ENCODE measurements at regions not wholly inside any gene's neighbourhood (a gene's known extent, or its start where the extent isn't known, plus 50 kb on each side); places are given as distances from the start of the nearest gene placed in this dataset.

DNA sequence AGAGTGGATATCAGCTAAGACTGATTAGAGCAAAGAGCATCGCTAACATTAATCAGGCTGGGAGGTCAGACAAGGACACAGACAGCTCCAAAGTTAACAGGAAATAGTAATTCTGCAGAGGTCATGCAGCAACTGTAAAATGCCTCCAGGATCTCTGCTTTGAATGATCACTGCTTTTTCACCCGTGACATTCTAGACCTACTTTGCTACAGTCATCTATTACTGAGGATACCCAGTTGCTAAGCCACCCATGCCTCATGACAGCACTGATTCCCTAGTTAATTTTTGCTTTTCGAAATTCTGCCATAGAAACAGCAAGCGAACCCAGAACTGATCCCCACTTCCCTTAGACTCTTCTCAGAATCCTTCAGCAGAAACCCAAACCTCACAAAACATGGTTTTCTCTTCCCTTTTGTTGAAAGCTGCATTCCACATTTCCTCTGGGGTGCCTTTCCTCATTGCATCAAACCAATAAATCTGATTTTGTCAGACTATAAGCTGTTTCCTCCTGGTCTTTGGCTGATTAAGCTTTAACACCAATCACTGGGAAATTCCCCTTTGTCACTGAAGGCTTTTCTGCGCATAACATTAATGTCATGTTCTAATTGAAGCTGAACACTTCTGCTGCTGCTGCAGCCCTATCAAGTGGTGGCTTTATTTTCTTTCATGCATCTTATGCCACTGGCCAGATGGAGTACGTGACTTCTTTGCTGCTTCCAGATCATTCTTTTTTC is 201.1 kb upstream of the CHD1 start:
- TF ChIP-seq EZH2phosphoT487 (IDR thresholded peaks at IDR 0.05; ENCODE audit: low read length) (no peak), EZH2 (optimal IDR thresholded peaks at IDR 0.05; ENCODE audit: low read depth, low read length) (no peak)
- TF ChIP-seq, protein P1, sequence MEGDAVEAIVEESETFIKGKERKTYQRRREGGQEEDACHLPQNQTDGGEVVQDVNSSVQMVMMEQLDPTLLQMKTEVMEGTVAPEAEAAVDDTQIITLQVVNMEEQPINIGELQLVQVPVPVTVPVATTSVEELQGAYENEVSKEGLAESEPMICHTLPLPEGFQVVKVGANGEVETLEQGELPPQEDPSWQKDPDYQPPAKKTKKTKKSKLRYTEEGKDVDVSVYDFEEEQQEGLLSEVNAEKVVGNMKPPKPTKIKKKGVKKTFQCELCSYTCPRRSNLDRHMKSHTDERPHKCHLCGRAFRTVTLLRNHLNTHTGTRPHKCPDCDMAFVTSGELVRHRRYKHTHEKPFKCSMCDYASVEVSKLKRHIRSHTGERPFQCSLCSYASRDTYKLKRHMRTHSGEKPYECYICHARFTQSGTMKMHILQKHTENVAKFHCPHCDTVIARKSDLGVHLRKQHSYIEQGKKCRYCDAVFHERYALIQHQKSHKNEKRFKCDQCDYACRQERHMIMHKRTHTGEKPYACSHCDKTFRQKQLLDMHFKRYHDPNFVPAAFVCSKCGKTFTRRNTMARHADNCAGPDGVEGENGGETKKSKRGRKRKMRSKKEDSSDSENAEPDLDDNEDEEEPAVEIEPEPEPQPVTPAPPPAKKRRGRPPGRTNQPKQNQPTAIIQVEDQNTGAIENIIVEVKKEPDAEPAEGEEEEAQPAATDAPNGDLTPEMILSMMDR (IDR thresholded peaks at IDR 0.05; ENCODE audit: low read length): no peak
- no peak overlapping the region for H3K27ac ChIP-seq (ENCODE audit: low read length)
- H3K79me2 ChIP-seq (ENCODE audit: low read length): no peaks in the 10 kb centered on the region
- no peaks in the 10 kb centered on the region for H3K4me1 ChIP-seq (ENCODE audit: low read length)
- no peaks in the 10 kb centered on the region for H3K9me3 ChIP-seq (replicated peaks; ENCODE audit: insufficient read depth, low read length)
- no peaks in the 10 kb centered on the region for H3K36me3 ChIP-seq (replicated peaks; ENCODE audit: insufficient read depth, low read length)
- H4K20me1 ChIP-seq (ENCODE audit: insufficient read depth, low read length): no peaks in the 10 kb centered on the region
- no peaks in the 10 kb centered on the region for H3K27me3 ChIP-seq (replicated peaks; ENCODE audit: insufficient read depth, low read length)
- DNase-seq: no peak
- no peak overlapping the region for H3K4me2 ChIP-seq (ENCODE audit: low read depth, low read length)
- no peaks in the 10 kb centered on the region for H3F3A ChIP-seq (ENCODE audit: insufficient read depth, low read length)
- no peak overlapping the region for H3K4me3 ChIP-seq (ENCODE audit: low read length)
- H2AFZ ChIP-seq (ENCODE audit: low read length): no peak overlapping the region
- H3K9me2 ChIP-seq (replicated peaks; ENCODE audit: insufficient read depth, low read length): no peaks in the 10 kb centered on the region
- no peak overlapping the region for H3K9ac ChIP-seq (ENCODE audit: low read length)

DNA sequence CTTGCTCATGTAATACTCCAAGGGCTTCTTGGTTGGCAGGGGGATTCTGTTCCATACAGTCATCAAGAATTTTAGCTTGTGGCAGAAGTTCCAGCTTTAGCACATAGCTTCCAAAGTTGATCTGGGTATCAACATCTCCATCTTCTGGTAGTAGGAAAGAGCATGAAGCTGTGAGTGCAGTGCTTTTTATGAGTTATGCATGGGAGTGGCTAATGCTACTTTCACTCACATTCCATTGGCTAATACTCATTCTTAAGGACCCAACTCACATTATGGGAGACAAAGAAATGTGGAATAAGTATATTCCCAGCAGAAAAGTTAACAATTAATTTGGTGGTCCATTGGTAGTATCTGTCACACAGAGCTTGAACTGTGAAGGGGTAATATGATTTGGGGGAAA is 194.2 kb upstream of the CHD1 start:
- no peaks in the 10 kb centered on the region for H3K79me2 ChIP-seq (ENCODE audit: low read length)
- TF ChIP-seq EZH2phosphoT487 (IDR thresholded peaks at IDR 0.05; ENCODE audit: low read length) (no peak), EZH2 (optimal IDR thresholded peaks at IDR 0.05; ENCODE audit: low read depth, low read length) (no peak)
- TF ChIP-seq, protein P1 (IDR thresholded peaks at IDR 0.05; ENCODE audit: low read length): no peak

DNA sequence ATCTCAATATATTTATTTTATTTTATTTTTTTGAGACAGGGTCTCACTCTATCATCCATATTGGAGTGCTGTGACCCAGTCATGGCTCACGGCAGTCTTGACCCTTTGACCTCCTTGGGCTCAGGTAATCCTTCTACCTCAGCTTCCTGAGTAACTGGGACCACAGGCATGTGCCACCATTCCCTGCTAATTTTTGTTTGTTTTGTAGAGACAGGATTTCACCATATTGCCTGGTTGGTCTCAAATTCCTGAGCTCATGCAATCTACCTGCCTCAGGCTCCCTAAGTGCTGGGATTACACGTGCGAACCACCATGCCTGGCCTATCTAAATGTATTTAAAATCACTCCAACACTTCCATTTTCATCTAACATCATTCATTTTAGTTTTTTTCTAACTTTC is 190.5 kb upstream of the CHD1 start:
- H3K9me3 ChIP-seq (replicated peaks; ENCODE audit: insufficient read depth, low read length): no peaks in the 10 kb centered on the region
- no peak overlapping the region for H2AFZ ChIP-seq (ENCODE audit: low read length)
- H3K36me3 ChIP-seq (replicated peaks; ENCODE audit: insufficient read depth, low read length): no peaks in the 10 kb centered on the region
- H3K4me3 ChIP-seq (ENCODE audit: low read length): no peak overlapping the region
- H3F3A ChIP-seq (ENCODE audit: insufficient read depth, low read length): no peaks in the 10 kb centered on the region
- no peaks in the 10 kb centered on the region for H3K9me2 ChIP-seq (replicated peaks; ENCODE audit: insufficient read depth, low read length)
- H3K27ac ChIP-seq (ENCODE audit: low read length): no peak overlapping the region
- no peak for DNase-seq
- H3K79me2 ChIP-seq (ENCODE audit: low read length): no peaks in the 10 kb centered on the region
- H3K4me2 ChIP-seq (ENCODE audit: low read depth, low read length): no peak overlapping the region
- H3K27me3 ChIP-seq (replicated peaks; ENCODE audit: insufficient read depth, low read length): no peaks in the 10 kb centered on the region
- no peaks in the 10 kb centered on the region for H3K4me1 ChIP-seq (ENCODE audit: low read length)
- TF ChIP-seq, protein P1 (IDR thresholded peaks at IDR 0.05; ENCODE audit: low read length): no peak
- TF ChIP-seq EZH2 (optimal IDR thresholded peaks at IDR 0.05; ENCODE audit: low read depth, low read length) (no peak), EZH2phosphoT487 (IDR thresholded peaks at IDR 0.05; ENCODE audit: low read length) (no peak)
- no peaks in the 10 kb centered on the region for H4K20me1 ChIP-seq (ENCODE audit: insufficient read depth, low read length)
- no peak overlapping the region for H3K9ac ChIP-seq (ENCODE audit: low read length)

More for the DNA sequence above, 194.2 kb upstream of the CHD1 start:
- Histone ChIP-seq H3K4me1 (ENCODE audit: low read length) (no peaks in the 10 kb centered on the region), H4K20me1 (ENCODE audit: insufficient read depth, low read length) (no peaks in the 10 kb centered on the region), H3K36me3 (replicated peaks; ENCODE audit: insufficient read depth, low read length) (no peaks in the 10 kb centered on the region), H2AFZ (ENCODE audit: low read length) (no peak overlapping the region), H3F3A (ENCODE audit: insufficient read depth, low read length) (no peaks in the 10 kb centered on the region), H3K27ac (ENCODE audit: low read length) (no peak overlapping the region), H3K4me3 (ENCODE audit: low read length) (no peak overlapping the region), H3K4me2 (ENCODE audit: low read depth, low read length) (no peak overlapping the region), H3K9me2 (replicated peaks; ENCODE audit: insufficient read depth, low read length) (no peaks in the 10 kb centered on the region), H3K9ac (ENCODE audit: low read length) (no peak overlapping the region), H3K9me3 (replicated peaks; ENCODE audit: insufficient read depth, low read length) (no peaks in the 10 kb centered on the region), H3K27me3 (replicated peaks; ENCODE audit: insufficient read depth, low read length) (no peaks in the 10 kb centered on the region)
- DNase-seq: no peak

Data from MM.1S (cell line).